Pancreas (tissue), 10 donors: ENCODE measurements at regions not wholly inside any gene's neighbourhood (a gene's known extent, or its start where the extent isn't known, plus 50 kb on each side); places are given as distances from the start of the nearest gene placed in this dataset.

Source experiments
- ATAC-seq, 4 donors: fragments of 200-7000 bp; cut with Tn5 transposase; one replicate each; pipeline versions ENCODE4 v1.8.0 to v1.9.1; 2020; ENCODE audit warnings: mild to moderate bottlenecking in 4 of 4, moderate library complexity in 4 of 4
- DNase-seq, 6 donors: peaks; one replicate each; pipeline ENCODE4 v3.0.0-alpha.2; 2020
- FAIRE-seq: peaks from 2 replicates; lab custom pipeline; 2012; peaks lifted over from hg19 to GRCh38; lab: Jason Lieb, UNC
- H3K27ac ChIP-seq, 4 donors: fragments of 200-600 bp; sonication (generic); 1 replicate in 3 of 4; 2 replicates in 1 of 4; pipeline versions ENCODE4 v1.5.0 to v1.8.0; 2020
- H3K27me3 ChIP-seq, 4 donors: fragments of 200-600 bp; one replicate each; pipeline ENCODE4 v1.8.0; 2021
- H3K36me3 ChIP-seq, 3 donors: fragments of 200-600 bp; sonication (generic) in 1 of 3; one replicate each; pipeline versions ENCODE4 v1.5.0 to v1.8.0; 2020 to 2021
- H3K4me1 ChIP-seq, 3 donors: fragments of 200-600 bp; one replicate each; pipeline ENCODE4 v1.8.0; 2021
- H3K4me3 ChIP-seq, 4 donors: fragments of 200-600 bp; sonication (generic) in 2 of 4; one replicate each; pipeline versions ENCODE4 v1.5.0 to v1.8.0; 2020 to 2021
- H3K9me3 ChIP-seq, 4 donors: fragments of 200-600 bp; one replicate each; pipeline ENCODE4 v1.8.0; 2021
- WGBS, 2 donors: extraction: QIAGEN DNeasy Blood & Tissue Kit; methylation state at CpG; one replicate each; pipeline ENCODE4 v1.1.7; 2013; 5-methylcytosine and 5-hydroxymethylcytosine counted together
- intact Hi-C, 3 donors: fragments of 100-400 bp; cut with DNase I; formaldehyde crosslinking; loops; one replicate each; pipeline versions ENCODE4 v1.11.1 to v1.14.2; 2022
- TF ChIP-seq, protein P1 (sequence below), 4 donors: fragments of 200-600 bp; sonication (generic) in 3 of 4; IDR thresholded peaks; one replicate each; pipeline versions ENCODE4 v1.5.0 to v1.8.0; 2021; ENCODE audit warnings: antibody characterized with exemption in 4 of 4
- donor health status: healthy with polysubstance abuse.
- donor health status: DM: no; HTN: no; CAD: no; lungs with moderate emphysema.
- donor health status: DM: no; HTN: no; CAD: no.
- donor health status: control.
- donor health status: control.
- donor health status: Bipolar disorder and iron deficiency.
- donor health status: DM: yes; HTN: yes; CAD: no.
- donor health status: DM: no; HTN: no; CAD: no.
- donor health status: DM: no; HTN: no; CAD: no.
- donor health status: DM: yes; HTN: yes; CAD: no.

DNA sequence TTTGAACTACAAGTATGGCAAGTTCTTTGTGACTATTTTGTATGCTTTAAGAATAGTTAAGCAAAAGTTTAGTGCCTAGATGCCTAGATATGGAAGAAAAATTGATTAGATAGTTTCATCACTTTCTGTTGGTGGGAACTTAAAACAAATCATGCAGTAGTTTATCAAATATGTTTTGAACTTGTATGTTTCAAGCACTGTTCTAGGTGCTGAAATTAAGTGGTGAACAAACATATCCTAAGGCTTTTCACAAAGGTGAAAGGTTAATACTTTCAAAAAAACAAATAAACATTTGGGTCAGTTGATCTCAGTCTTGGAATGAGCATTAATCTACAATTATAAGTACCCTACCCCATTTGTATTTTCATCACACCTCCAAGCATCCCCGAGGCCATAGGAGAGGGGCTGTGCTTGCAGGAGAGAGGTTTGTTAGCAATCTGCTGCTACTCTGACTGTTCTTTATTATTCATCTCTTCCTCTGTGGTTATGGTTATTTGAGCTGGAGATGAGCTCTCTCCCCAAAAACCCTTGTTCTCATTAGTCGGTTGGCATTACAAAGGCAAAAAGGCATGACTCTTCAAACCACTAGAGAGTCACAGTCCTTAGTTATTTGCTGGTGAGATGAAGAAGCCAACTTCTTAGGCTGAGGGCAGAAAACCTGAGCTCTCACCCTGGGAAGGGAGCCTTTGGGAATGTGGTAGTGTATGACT, 103.9 kb upstream of the FHL2 start:
- ATAC-seq: no peak
- 52 to 69% methylated on average over 2 of the region's 2 CpGs for WGBS, 2 donors
- TF ChIP-seq, protein P1, sequence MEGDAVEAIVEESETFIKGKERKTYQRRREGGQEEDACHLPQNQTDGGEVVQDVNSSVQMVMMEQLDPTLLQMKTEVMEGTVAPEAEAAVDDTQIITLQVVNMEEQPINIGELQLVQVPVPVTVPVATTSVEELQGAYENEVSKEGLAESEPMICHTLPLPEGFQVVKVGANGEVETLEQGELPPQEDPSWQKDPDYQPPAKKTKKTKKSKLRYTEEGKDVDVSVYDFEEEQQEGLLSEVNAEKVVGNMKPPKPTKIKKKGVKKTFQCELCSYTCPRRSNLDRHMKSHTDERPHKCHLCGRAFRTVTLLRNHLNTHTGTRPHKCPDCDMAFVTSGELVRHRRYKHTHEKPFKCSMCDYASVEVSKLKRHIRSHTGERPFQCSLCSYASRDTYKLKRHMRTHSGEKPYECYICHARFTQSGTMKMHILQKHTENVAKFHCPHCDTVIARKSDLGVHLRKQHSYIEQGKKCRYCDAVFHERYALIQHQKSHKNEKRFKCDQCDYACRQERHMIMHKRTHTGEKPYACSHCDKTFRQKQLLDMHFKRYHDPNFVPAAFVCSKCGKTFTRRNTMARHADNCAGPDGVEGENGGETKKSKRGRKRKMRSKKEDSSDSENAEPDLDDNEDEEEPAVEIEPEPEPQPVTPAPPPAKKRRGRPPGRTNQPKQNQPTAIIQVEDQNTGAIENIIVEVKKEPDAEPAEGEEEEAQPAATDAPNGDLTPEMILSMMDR (IDR thresholded peaks at IDR 0.05): no peak

DNA sequence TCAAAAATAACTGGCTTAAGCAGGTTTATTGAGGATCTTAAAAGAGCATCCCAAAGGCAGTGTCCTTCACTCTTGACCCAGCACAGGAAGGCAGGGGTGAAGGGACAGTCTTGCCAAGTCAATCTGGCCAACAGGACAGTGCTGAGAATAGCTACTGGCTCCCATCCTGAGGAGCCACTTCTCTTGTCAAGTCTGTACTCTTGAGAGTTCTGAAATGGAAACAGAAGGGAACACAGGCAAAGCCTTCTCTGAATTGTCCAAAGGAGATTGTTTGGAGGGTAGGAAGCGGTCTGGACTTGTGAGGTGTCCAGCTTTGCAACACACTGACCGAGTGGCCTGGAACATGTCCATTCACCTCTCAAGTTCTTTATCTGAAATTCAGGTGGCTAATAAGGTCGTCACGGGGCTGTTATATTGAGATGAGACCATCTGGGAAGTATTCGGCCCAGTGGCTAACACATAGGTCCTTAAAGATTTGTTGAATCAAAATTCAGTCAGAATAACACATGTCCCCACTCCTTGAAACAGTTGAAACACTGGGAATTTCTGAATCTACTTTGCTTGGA, 99.5 kb upstream of the FHL2 start:
- DNase-seq: no peak
- WGBS, 2 donors: 68 to 72% methylated on average over 5 of the region's 5 CpGs
- H3K9me3 ChIP-seq: no peaks in the 10 kb centered on the region

More for the DNA sequence above, 103.9 kb upstream of the FHL2 start:
- Histone ChIP-seq H3K27ac (no peak overlapping the region), H3K27me3 (no peaks in the 10 kb centered on the region), H3K4me3 (no peak overlapping the region), H3K4me1 (no peaks in the 10 kb centered on the region), H3K9me3 (no peaks in the 10 kb centered on the region), H3K36me3 (no peaks in the 10 kb centered on the region)
- FAIRE-seq (no peak), DNase-seq (no peak)
- intact Hi-C loops: no loop called here

DNA sequence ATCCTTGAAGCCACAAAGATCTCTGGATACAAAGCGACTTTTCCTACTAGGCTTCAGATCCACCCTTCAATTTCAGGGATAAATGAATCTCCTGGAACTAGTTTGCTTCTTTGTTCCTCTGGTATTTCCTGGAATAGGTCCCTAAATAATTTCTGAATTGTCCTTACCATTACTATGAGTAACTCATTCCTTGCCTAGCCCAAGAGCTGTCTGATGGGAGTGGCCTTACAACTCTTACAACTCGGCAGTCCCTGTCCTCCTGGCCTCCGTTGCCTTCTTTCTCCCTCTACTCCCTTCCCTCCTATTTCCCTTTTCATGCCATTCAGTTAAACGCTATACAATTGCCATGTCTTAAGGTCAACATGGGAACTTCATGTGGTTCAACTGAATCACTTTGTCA, 98.2 kb upstream of the FHL2 start:
- 84 to 92% methylated on average over 4 of the region's 4 CpGs for WGBS, 2 donors
- Histone ChIP-seq H3K4me3 (no peak overlapping the region), H3K9me3 (no peaks in the 10 kb centered on the region), H3K27ac (no peak overlapping the region), H3K36me3 (no peaks in the 10 kb centered on the region), H3K4me1 (no peaks in the 10 kb centered on the region), H3K27me3 (no peaks in the 10 kb centered on the region)
- no peak for ATAC-seq
- TF ChIP-seq, protein P1 (IDR thresholded peaks at IDR 0.05): no peak
- intact Hi-C loops: no loop called here
- no peak for DNase-seq
- FAIRE-seq: no peak

More for the DNA sequence above, 99.5 kb upstream of the FHL2 start:
- H3K27ac ChIP-seq: no peak overlapping the region
- ATAC-seq (no peak), FAIRE-seq (no peak)
- no peaks in the 10 kb centered on the region for H3K27me3 ChIP-seq
- TF ChIP-seq, protein P1 (IDR thresholded peaks at IDR 0.05): no peak
- H3K4me1 ChIP-seq: no peaks in the 10 kb centered on the region
- H3K36me3 ChIP-seq: no peaks in the 10 kb centered on the region
- intact Hi-C loops: no loop called here
- H3K4me3 ChIP-seq: no peak overlapping the region

DNA sequence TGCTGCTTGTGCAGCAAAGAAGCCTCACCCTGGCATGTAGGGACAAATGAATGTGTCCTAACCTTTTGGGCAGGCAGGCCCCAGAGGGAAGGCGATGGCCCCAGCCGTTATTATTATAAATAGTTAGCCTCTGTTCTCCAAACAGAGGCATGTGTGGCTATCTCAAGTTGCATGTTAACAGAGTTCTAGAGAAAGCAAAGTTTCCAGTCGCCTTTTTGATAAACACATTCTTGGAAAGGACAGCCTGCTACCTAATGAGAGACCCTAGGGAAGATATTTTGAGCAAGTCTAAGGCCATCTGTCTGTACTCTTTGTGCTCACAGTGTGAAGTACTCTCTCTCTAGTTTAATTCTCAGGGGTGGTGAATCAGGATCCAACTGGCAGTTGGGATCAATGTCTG, 97.4 kb upstream of the FHL2 start:
- FAIRE-seq (no peak), DNase-seq (no peak), ATAC-seq (peak in 1 of 4 donors; percentile 40)
- TF ChIP-seq, protein P1 (IDR thresholded peaks at IDR 0.05): no peak
- 57 to 61% methylated on average over 3 of the region's 3 CpGs for WGBS, 2 donors
- no peaks in the 10 kb centered on the region for H3K36me3 ChIP-seq
- intact Hi-C loops: no loop called here
- no peaks in the 10 kb centered on the region for H3K27me3 ChIP-seq
- no peak overlapping the region for H3K4me3 ChIP-seq
- no peaks in the 10 kb centered on the region for H3K9me3 ChIP-seq
- H3K27ac ChIP-seq: no peak overlapping the region
- H3K4me1 ChIP-seq: peaks cover 0 to 3% (median 3%) of the 10 kb centered on the region in 3 donors
